ENCODE measurements at regions not wholly inside any gene's neighbourhood (a gene's known extent, or its start where the extent isn't known, plus 50 kb on each side); places are given as distances from the start of the nearest gene placed in this dataset.

GRCh38 chr3:160170409-160171370 is 54.5 kb upstream of the C3orf80 start:
- no peak for DNase-seq

DNA sequence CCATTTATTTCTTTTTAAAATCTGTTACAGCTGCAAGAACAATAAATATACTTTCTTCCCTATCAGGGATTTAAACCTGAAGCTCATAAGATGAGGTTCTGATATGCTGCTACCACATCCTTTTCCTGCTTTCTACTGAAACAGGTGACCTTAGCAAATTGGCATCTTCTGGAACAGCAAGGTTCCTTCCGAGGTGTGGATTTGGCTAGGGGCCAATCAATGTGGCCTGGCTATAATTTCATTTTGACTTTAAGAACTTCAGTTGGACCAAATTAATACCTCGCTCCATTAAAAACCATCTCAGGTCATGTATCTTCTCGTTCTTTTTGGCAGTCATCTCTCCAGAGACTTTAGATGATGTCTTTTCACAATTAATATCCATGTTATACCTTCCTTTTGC is 53.4 kb upstream of the C3orf80 start:
- DNase-seq, result no peak

DNA sequence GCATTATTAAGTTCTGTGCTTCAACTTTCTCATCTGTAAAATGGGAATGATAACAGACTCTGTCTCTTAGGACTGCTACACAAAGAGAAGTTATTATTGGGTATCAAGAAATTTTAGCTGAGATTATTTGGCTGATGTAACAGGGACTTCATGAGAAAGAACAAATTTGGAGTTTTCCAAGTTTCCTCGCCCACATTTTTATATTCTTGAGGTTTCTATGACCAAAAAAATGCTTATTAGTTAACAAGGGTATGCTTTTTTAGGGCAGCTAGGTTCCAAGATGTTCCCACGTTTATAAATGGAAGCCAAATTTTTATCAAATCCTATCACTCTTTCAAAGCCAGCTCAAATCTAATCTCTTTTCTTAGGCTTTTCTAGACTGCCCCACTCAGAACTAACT is 50.6 kb upstream of the C3orf80 start:
- DNase-seq, result no peak

Measured in NCI-H524 (cell line).